Liver (tissue), 8 donors: ENCODE measurements at regions not wholly inside any gene's neighbourhood (a gene's known extent, or its start where the extent isn't known, plus 50 kb on each side); places are given as distances from the start of the nearest gene placed in this dataset.

Experiments
- DNase-seq: peaks from one replicate; pipeline ENCODE4 v3.0.0-alpha.2; 2017; ENCODE audit warnings: low spot score
- H3K27ac ChIP-seq, 2 donors: one replicate each; pipeline ENCODE4 v1.7.0; 2013; ENCODE audit warnings: inconsistent platforms in 2 of 2, low read length in 2 of 2, control low read depth in 1 of 2, low read depth in 1 of 2, mild to moderate bottlenecking in 1 of 2
- H3K27me3 ChIP-seq, 4 donors: one replicate each; pipeline versions ENCODE4 v1.6.1 to v1.7.0; 2013; ENCODE audit warnings: low read length in 3 of 4, inconsistent platforms in 1 of 4, mild to moderate bottlenecking in 1 of 4, moderate library complexity in 1 of 4; ENCODE audit not compliant: control insufficient read depth in 4 of 4, insufficient read depth in 4 of 4
- H3K36me3 ChIP-seq, 4 donors: one replicate each; pipeline versions ENCODE4 v1.6.1 to v1.7.0; 2013; ENCODE audit warnings: low read length in 3 of 4, mild to moderate bottlenecking in 3 of 4, low read depth in 1 of 4, moderate library complexity in 1 of 4; ENCODE audit not compliant: control insufficient read depth in 4 of 4, insufficient read depth in 3 of 4
- H3K4me1 ChIP-seq, 4 donors: one replicate each; pipeline versions ENCODE4 v1.6.1 to v1.7.0; 2013; ENCODE audit warnings: low read length in 3 of 4, mild to moderate bottlenecking in 3 of 4, moderate library complexity in 1 of 4; ENCODE audit not compliant: control insufficient read depth in 4 of 4, insufficient read depth in 4 of 4
- H3K4me3 ChIP-seq, 3 donors: one replicate each; pipeline versions ENCODE4 v1.6.1 to v1.7.0; 2013; ENCODE audit warnings: low read length in 3 of 3, control low read depth in 1 of 3, low read depth in 1 of 3, mild to moderate bottlenecking in 1 of 3
- H3K9ac ChIP-seq, 2 donors: one replicate each; pipeline ENCODE4 v1.7.0; 2013; ENCODE audit warnings: low read length in 2 of 2, mild to moderate bottlenecking in 2 of 2, moderate library complexity in 2 of 2, control low read depth in 1 of 2, low read depth in 1 of 2
- H3K9me3 ChIP-seq, 4 donors: one replicate each; pipeline versions ENCODE4 v1.6.1 to v1.7.0; 2013; ENCODE audit warnings: low read length in 3 of 4; ENCODE audit not compliant: control insufficient read depth in 4 of 4
- ATF3 ChIP-seq: IDR thresholded peaks from 2 replicates; pipeline ENCODE4 v1.6.1; 2016; ENCODE audit warnings: antibody characterized with exemption
- CTCF ChIP-seq: fragments of 150-350 bp; IDR thresholded peaks from 2 replicates; pipeline ENCODE4 v1.5.1; 2017; ENCODE audit warnings: improper control_type of control experiment, low read depth, low read length; ENCODE audit not compliant: missing input control
- EGR1 ChIP-seq, 2 donors: IDR thresholded peaks; 2 replicates each; pipeline ENCODE4 v1.6.1; 2016 to 2018; ENCODE audit warnings: antibody characterized with exemption in 2 of 2, low read depth in 2 of 2
- FOXA1 ChIP-seq: IDR thresholded peaks from 2 replicates; pipeline ENCODE4 v1.6.1; 2016; ENCODE audit warnings: antibody characterized with exemption
- FOXA2 ChIP-seq: IDR thresholded peaks from 2 replicates; pipeline ENCODE4 v1.6.1; 2016; ENCODE audit warnings: antibody characterized with exemption
- GABPA ChIP-seq, 2 donors: IDR thresholded peaks in 1 of 2; conservative IDR thresholded peaks in 1 of 2; 2 replicates each; pipeline ENCODE4 v1.6.1; 2016; ENCODE audit warnings: antibody characterized with exemption in 2 of 2, mild to moderate bottlenecking in 1 of 2, moderate library complexity in 1 of 2
- HNF4A ChIP-seq, 2 donors: conservative IDR thresholded peaks; 2 replicates each; pipeline ENCODE4 v1.6.1; 2016; ENCODE audit warnings: antibody characterized with exemption in 2 of 2, mild to moderate bottlenecking in 2 of 2
- HNF4G ChIP-seq: IDR thresholded peaks from 2 replicates; pipeline ENCODE4 v1.6.1; 2016; ENCODE audit warnings: antibody characterized with exemption
- JUND ChIP-seq, 2 donors: IDR thresholded peaks; 2 replicates each; pipeline ENCODE4 v1.6.1; 2016; ENCODE audit warnings: antibody characterized with exemption in 2 of 2
- MAX ChIP-seq: IDR thresholded peaks from 2 replicates; pipeline ENCODE4 v1.6.1; 2016; ENCODE audit warnings: antibody characterized with exemption
- NR2F2 ChIP-seq: IDR thresholded peaks from 2 replicates; pipeline ENCODE4 v1.6.1; 2016; ENCODE audit warnings: antibody characterized with exemption
- RAD21 ChIP-seq, 2 donors: IDR thresholded peaks; 2 replicates each; pipeline ENCODE4 v1.6.1; 2016; ENCODE audit warnings: antibody characterized with exemption in 2 of 2, mild to moderate bottlenecking in 2 of 2
- REST ChIP-seq: IDR thresholded peaks from 2 replicates; pipeline ENCODE4 v1.6.1; 2016; ENCODE audit warnings: antibody characterized with exemption, mild to moderate bottlenecking
- RXRA ChIP-seq, 2 donors: IDR thresholded peaks; 2 replicates each; pipeline ENCODE4 v1.6.1; 2017 to 2018; ENCODE audit warnings: antibody characterized with exemption in 2 of 2, mild to moderate bottlenecking in 1 of 2
- SP1 ChIP-seq: IDR thresholded peaks from 2 replicates; pipeline ENCODE4 v1.6.1; 2018; ENCODE audit warnings: antibody characterized with exemption, mild to moderate bottlenecking
- TAF1 ChIP-seq: conservative IDR thresholded peaks from 2 replicates; pipeline ENCODE4 v1.6.1; 2016; ENCODE audit warnings: antibody characterized with exemption, mild to moderate bottlenecking
- YY1 ChIP-seq: IDR thresholded peaks from 2 replicates; pipeline ENCODE4 v1.6.1; 2016; ENCODE audit warnings: antibody characterized with exemption, mild to moderate bottlenecking
- ZBTB33 ChIP-seq: IDR thresholded peaks from 2 replicates; pipeline ENCODE4 v1.6.1; 2016; ENCODE audit warnings: antibody characterized with exemption
- WGBS: extraction: QIAGEN DNeasy Blood & Tissue Kit; methylation state at CpG from one replicate; pipeline ENCODE4 v1.1.7; 2013; 5-methylcytosine and 5-hydroxymethylcytosine counted together
- donor health status: healthy.
- donor health status: healthy.
- donor health status: healthy.
- donor health status: healthy.
- donor health status: healthy.

GRCh38 chr1:17933501-17933900 is 174.1 kb upstream of the IGSF21 start:
- WGBS: 71% methylated on average over 7 of the region's 7 CpGs
- no peak for DNase-seq
- Histone ChIP-seq H3K27me3 (peaks cover 0 to 3% (median 0%) of the 10 kb centered on the region in 4 donors), H3K9ac (no peak overlapping the region), H3K27ac (no peak overlapping the region), H3K9me3 (peaks cover 0 to 3% (median under 1%) of the 10 kb centered on the region in 4 donors), H3K36me3 (no peaks in the 10 kb centered on the region), H3K4me3 (no peak overlapping the region), H3K4me1 (no peaks in the 10 kb centered on the region)
- no peak for TF ChIP-seq GABPA (IDR thresholded peaks at IDR 0.05 in 1 of 2, conservative IDR thresholded peaks at IDR 0.05 in 1 of 2)
- no peak for TF ChIP-seq JUND (IDR thresholded peaks at IDR 0.05)
- no peak for TF ChIP-seq TAF1
- no peak for TF ChIP-seq NR2F2
- no peak for TF ChIP-seq ATF3

GRCh38 chr1:17933971-17934370 is 173.6 kb upstream of the IGSF21 start:
- no peaks in the 10 kb centered on the region for H3K36me3 ChIP-seq
- H3K27me3 ChIP-seq: peaks cover 0 to 4% (median 0%) of the 10 kb centered on the region in 4 donors
- H3K9me3 ChIP-seq: peaks cover 0 to 3% (median under 1%) of the 10 kb centered on the region in 4 donors
- DNase-seq: no peak
- WGBS: 57% methylated on average over 5 of the region's 5 CpGs
- TF ChIP-seq EGR1 (IDR thresholded peaks at IDR 0.05; ENCODE audit: low read depth in 2 of 2) (no peak), SP1 (no peak), YY1 (no peak), TAF1 (no peak), NR2F2 (no peak), RAD21 (IDR thresholded peaks at IDR 0.05) (no peak), MAX (no peak), HNF4G (no peak), RXRA (IDR thresholded peaks at IDR 0.05) (no peak), REST (no peak), FOXA1 (no peak), CTCF (no peak), FOXA2 (no peak), HNF4A (conservative IDR thresholded peaks at IDR 0.05) (no peak), ZBTB33 (no peak), JUND (IDR thresholded peaks at IDR 0.05) (no peak)
- H3K9ac ChIP-seq: no peak overlapping the region
- no peak overlapping the region for H3K4me3 ChIP-seq
- H3K27ac ChIP-seq: no peak overlapping the region
- no peaks in the 10 kb centered on the region for H3K4me1 ChIP-seq
